HG03064 (cell line): ENCODE measurements at regions not wholly inside any gene's neighbourhood (a gene's known extent, or its start where the extent isn't known, plus 50 kb on each side); places are given as distances from the start of the nearest gene placed in this dataset.

Experiments
- ATAC-seq: cut with Tn5 transposase; IDR thresholded peaks from one replicate; pipeline ENCODE4 v1.9.1; 2021; ENCODE audit warnings: low read depth; ENCODE audit not compliant: unreplicated experiment

GRCh38 chr4:152004801-152005200, 244.0 kb upstream of the GATB start:
- no peak for ATAC-seq

- no peak for ATAC-seq
Observed at GRCh38 chr4:152000518-152000917, 239.7 kb upstream of the GATB start.

- ATAC-seq: no peak
Observed at GRCh38 chr4:151998723-151999122, 237.9 kb upstream of the GATB start.

- ATAC-seq: no peak
Observed at GRCh38 chr4:151997461-151997860, 236.7 kb upstream of the GATB start.

GRCh38 chr4:151994429-151994828, 233.6 kb upstream of the GATB start:
- ATAC-seq: no peak

- ATAC-seq: no peak
Observed at GRCh38 chr4:151993521-151993920, 232.7 kb upstream of the GATB start.

GRCh38 chr4:151992332-151993154, 231.7 kb upstream of the GATB start:
- ATAC-seq: no peak

- no peak for ATAC-seq
Observed at GRCh38 chr4:151991884-151992167, 231.0 kb upstream of the GATB start.

- no peak for ATAC-seq
Observed at GRCh38 chr4:151991001-151991883, 230.4 kb upstream of the GATB start.

GRCh38 chr4:151990201-151990600, 229.4 kb upstream of the GATB start:
- no peak for ATAC-seq

- no peak for ATAC-seq
Observed at GRCh38 chr4:151988591-151988990, 227.8 kb upstream of the GATB start.

- no peak for ATAC-seq
Observed at GRCh38 chr4:151987606-151988005, 226.8 kb upstream of the GATB start.

- ATAC-seq: no peak
Observed at GRCh38 chr4:151983854-151984253, 223.0 kb upstream of the GATB start.

GRCh38 chr4:151979819-151980218, 219.0 kb upstream of the GATB start:
- no peak for ATAC-seq

GRCh38 chr4:151968643-151969042, 207.8 kb upstream of the GATB start:
- ATAC-seq: no peak

GRCh38 chr4:151967074-151967473, 206.3 kb upstream of the GATB start:
- no peak for ATAC-seq

- no peak for ATAC-seq
Observed at GRCh38 chr4:151962138-151962823, 201.5 kb upstream of the GATB start.

GRCh38 chr4:151961456-151961855, 200.6 kb upstream of the GATB start:
- no peak for ATAC-seq

GRCh38 chr4:151960449-151961230, 199.8 kb upstream of the GATB start:
- no peak for ATAC-seq

GRCh38 chr4:151957153-151957552, 196.3 kb upstream of the GATB start:
- no peak for ATAC-seq
